Naive thymus-derived CD8-positive, alpha-beta T cell (primary cell): ENCODE measurements at regions not wholly inside any gene's neighbourhood (a gene's known extent, or its start where the extent isn't known, plus 50 kb on each side); places are given as distances from the start of the nearest gene placed in this dataset.

Experiments
- ATAC-seq, 2 donors: fragments of 150-1000 bp; cut with Tn5 transposase in 1 of 2; sonication (Bioruptor Pico), chemical (Tn5 transposase) in 1 of 2; 1 replicate in 1 of 2; 2 replicates in 1 of 2; pipeline ENCODE4 v1.10.0; 2021; ENCODE audit warnings: mild to moderate bottlenecking in 2 of 2, moderate library complexity in 2 of 2
- POLR2A ChIA-PET: fragments of 350-600 bp; sonication (Branson Sonifier 250); formaldehyde crosslinking; loops from one replicate; lab custom pipeline; 2021; ENCODE audit warnings: antibody characterized with exemption; lab: Charles Lee
- DNase-seq, 10 donors: peaks; one replicate each; pipeline versions ENCODE4 v3.0.0 to v3.0.0-alpha.2; 2020 to 2022
- H3K27ac Mint-ChIP-seq, 10 donors: one replicate each; pipeline ENCODE4 v1.8.0; 2020 to 2022; ENCODE audit warnings: mild to moderate bottlenecking in 10 of 10, mixed read lengths in 10 of 10, moderate library complexity in 4 of 10, inconsistent platforms in 1 of 10
- H3K27me3 Mint-ChIP-seq, 5 donors: one replicate each; pipeline ENCODE4 v1.8.0; 2021 to 2022; ENCODE audit warnings: mixed read lengths in 5 of 5
- H3K36me3 Mint-ChIP-seq, 3 donors: one replicate each; pipeline ENCODE4 v1.8.0; 2020 to 2022; ENCODE audit warnings: mixed read lengths in 3 of 3, mild to moderate bottlenecking in 2 of 3, inconsistent platforms in 1 of 3
- H3K4me1 Mint-ChIP-seq, 4 donors: one replicate each; pipeline ENCODE4 v1.8.0; 2021 to 2022; ENCODE audit warnings: mixed read lengths in 4 of 4
- H3K4me3 Mint-ChIP-seq, 10 donors: one replicate each; pipeline ENCODE4 v1.8.0; 2020 to 2022; ENCODE audit warnings: mild to moderate bottlenecking in 10 of 10, mixed read lengths in 10 of 10, moderate library complexity in 6 of 10, inconsistent platforms in 1 of 10
- H3K9me3 Mint-ChIP-seq, 9 donors: one replicate each; pipeline ENCODE4 v1.8.0; 2020 to 2022; ENCODE audit warnings: mixed read lengths in 9 of 9, mild to moderate bottlenecking in 3 of 9, inconsistent platforms in 1 of 9, moderate library complexity in 1 of 9

DNA sequence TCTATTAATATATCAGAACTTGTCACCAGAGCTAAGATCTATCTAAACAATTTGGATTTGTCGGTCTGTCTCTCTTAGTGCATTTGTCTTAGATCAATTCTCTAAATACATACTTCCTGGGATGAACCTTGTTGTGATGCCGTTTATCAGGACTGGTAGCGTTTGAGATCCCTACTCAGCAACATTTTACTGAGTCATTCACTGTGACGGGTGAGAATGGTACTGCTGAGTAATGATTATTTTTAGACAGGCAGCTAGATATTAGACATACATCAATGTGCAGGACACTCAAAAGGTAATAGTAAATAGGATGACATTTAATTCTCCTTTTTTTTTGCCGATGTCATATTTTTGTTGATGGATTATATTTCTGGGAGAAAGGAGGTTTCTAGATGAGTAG lies 209.0 kb downstream of the CSNK1G3 start:
- ATAC-seq (no peak), DNase-seq (no peak)
- H3K4me1 Mint-ChIP-seq: no peaks in the 10 kb centered on the region
- POLR2A ChIA-PET: no interaction called here
- peaks cover 0 to 4% (median 0%) of the 10 kb centered on the region in 5 donors for H3K27me3 Mint-ChIP-seq
- no peaks in the 10 kb centered on the region for H3K36me3 Mint-ChIP-seq
- no peak overlapping the region for H3K27ac Mint-ChIP-seq
- peaks cover 0 to 6% (median 2%) of the 10 kb centered on the region in 9 donors for H3K9me3 Mint-ChIP-seq
- H3K4me3 Mint-ChIP-seq: no peak overlapping the region

DNA sequence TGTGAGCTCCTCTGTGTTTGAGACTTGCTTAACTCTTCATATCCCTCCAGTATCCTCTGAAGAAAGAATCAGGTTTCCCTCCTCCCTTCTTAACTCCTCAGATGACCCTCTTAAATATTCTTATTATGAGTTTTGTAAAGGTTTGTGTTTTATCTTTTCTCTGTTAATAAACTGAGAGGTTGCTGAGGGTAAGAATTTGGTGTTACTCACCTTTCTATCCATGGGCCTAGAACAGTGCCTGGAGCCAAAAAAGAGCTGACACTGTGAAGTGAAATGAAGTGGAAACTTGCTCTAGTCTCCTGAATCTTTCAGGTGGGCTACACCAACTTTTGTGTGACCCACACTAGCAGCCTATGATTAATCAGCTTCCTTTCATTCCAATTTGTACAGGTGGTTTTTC lies 208.4 kb downstream of the CSNK1G3 start:
- DNase-seq: no peak
- Mint-ChIP-seq H3K4me1 (no peaks in the 10 kb centered on the region), H3K9me3 (peaks cover 0 to 6% (median under 1%) of the 10 kb centered on the region in 9 donors), H3K4me3 (no peak overlapping the region), H3K27me3 (peaks cover 0 to 2% (median 0%) of the 10 kb centered on the region in 5 donors), H3K27ac (no peak overlapping the region), H3K36me3 (no peaks in the 10 kb centered on the region)
- POLR2A ChIA-PET: no interaction called here
- ATAC-seq: no peak

DNA sequence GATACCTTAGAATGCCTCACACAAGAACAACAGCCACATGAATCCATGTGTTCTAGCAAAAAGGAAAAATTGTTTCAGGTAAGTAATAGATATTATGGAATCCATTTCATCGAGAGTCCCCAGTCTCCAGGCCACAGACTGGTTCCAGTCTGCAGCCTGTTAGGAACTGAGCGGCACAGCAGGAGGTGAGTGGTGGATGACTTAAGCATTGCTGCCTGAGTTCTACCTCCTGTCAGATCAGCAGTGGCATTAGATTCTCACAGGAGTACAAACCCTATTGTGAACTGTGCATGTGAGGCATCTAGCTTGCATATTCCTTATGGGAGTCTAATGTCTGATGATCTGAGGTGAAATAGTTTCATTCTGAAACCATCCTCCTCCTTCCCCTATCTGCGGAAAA lies 207.0 kb downstream of the CSNK1G3 start:
- peaks cover 0 to 2% (median 0%) of the 10 kb centered on the region in 5 donors for H3K27me3 Mint-ChIP-seq
- ATAC-seq: no peak
- H3K9me3 Mint-ChIP-seq: peaks cover 0 to 6% (median 2%) of the 10 kb centered on the region in 9 donors
- H3K4me3 Mint-ChIP-seq: no peak overlapping the region
- POLR2A ChIA-PET: no interaction called here
- no peaks in the 10 kb centered on the region for H3K36me3 Mint-ChIP-seq
- no peak for DNase-seq
- no peak overlapping the region for H3K27ac Mint-ChIP-seq
- H3K4me1 Mint-ChIP-seq: no peaks in the 10 kb centered on the region

DNA sequence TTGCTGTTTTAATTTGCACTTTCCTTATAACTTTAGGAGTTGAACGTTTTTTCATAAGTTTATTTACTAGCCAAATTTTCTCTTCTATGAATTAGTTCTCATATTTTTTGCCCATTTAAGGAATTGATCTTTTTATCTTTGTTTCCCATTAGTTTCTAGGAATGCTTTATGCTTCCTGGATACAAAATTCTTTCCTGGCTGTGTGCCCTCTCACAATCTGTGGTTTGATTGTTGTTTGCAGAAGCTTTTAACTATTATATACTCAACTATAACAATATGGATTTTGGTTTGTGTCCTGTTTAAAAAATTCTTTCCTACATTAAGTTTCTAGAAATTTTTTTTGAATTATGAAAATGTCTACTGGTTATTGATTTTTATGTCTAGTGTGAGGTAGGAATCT lies 206.3 kb downstream of the CSNK1G3 start:
- Mint-ChIP-seq H3K4me1 (no peaks in the 10 kb centered on the region), H3K27ac (no peak overlapping the region), H3K4me3 (no peak overlapping the region), H3K36me3 (no peaks in the 10 kb centered on the region), H3K9me3 (peaks cover 0 to 10% (median 6%) of the 10 kb centered on the region in 9 donors), H3K27me3 (peaks cover 0 to 2% (median 0%) of the 10 kb centered on the region in 5 donors)
- POLR2A ChIA-PET: no interaction called here
- ATAC-seq (no peak), DNase-seq (no peak)

DNA sequence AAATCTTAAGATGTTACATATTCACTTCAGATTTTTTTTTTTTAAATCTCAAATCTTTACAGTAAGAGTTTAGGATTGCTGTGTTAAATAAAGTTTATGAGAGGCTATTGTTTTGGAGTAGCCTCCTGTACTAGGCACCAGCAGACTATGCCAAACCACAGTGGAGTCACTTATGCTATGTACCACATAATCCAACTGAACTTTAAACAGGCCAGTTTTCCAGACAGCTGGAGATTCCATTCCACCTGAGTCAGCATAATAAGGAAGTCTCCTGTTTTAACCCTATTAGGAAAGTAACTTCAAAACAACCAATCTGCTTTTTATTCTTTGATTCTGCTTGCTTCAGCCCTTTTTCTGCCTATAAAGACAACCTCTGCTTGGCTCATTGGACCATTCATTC lies 205.2 kb downstream of the CSNK1G3 start:
- ATAC-seq: no peak
- H3K9me3 Mint-ChIP-seq: peaks cover 0 to 18% (median 11%) of the 10 kb centered on the region in 9 donors
- no peaks in the 10 kb centered on the region for H3K4me1 Mint-ChIP-seq
- DNase-seq: no peak
- POLR2A ChIA-PET: no interaction called here
- peaks cover 0 to 5% (median 0%) of the 10 kb centered on the region in 3 donors for H3K36me3 Mint-ChIP-seq
- peaks cover 0 to 2% (median 0%) of the 10 kb centered on the region in 5 donors for H3K27me3 Mint-ChIP-seq
- no peak overlapping the region for H3K4me3 Mint-ChIP-seq
- no peak overlapping the region for H3K27ac Mint-ChIP-seq

DNA sequence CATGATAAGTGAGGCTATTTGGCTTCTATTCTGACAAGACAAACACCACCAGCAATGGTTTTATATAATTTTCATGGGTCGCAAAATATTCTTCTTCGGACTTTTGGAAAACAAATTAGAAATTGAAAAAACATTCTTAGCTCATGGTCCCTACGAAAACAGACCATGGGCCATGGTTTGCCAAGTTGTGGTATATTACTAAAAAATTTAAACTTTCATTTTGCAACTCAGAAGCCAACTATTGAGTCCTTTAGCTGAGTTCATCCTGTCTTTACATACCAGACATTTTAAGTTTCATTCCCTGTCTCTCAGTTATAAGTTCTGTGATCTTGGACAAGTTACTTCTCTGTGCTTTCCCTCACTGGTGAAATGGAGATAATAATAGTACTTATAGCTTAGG lies 198.1 kb downstream of the CSNK1G3 start:
- Mint-ChIP-seq H3K4me3 (no peak overlapping the region), H3K36me3 (peaks cover 0 to 5% (median 0%) of the 10 kb centered on the region in 3 donors), H3K27ac (no peak overlapping the region), H3K9me3 (peaks cover 0 to 27% (median 15%) of the 10 kb centered on the region in 9 donors), H3K27me3 (peaks cover 0 to 7% (median 0%) of the 10 kb centered on the region in 5 donors), H3K4me1 (no peaks in the 10 kb centered on the region)
- POLR2A ChIA-PET: no interaction called here
- ATAC-seq: no peak
- DNase-seq: no peak

DNA sequence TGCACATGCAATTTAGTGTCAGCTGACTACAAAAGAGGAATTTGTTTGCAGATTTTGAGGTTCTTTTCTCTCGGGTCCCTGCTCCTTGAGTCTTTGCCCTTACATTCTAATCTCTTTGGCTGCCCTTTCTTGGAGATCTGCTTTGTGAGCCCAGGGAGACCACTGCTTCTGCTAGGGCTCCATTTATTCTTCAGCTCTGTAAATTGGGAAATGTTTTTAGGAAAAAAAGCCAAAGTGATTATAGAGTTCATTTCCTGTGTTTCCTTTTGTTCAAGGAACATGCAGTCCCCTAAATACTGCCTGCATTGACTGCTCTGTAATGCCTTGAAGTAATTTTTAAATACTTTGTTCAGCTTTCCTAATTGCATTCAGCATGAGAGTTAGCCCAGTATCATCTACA lies 197.4 kb downstream of the CSNK1G3 start:
- Mint-ChIP-seq H3K27me3 (peaks cover 0 to 7% (median 0%) of the 10 kb centered on the region in 5 donors), H3K27ac (no peak overlapping the region), H3K4me1 (no peaks in the 10 kb centered on the region), H3K36me3 (peaks cover 0 to 5% (median 0%) of the 10 kb centered on the region in 3 donors), H3K4me3 (no peak overlapping the region), H3K9me3 (peaks cover 0 to 27% (median 15%) of the 10 kb centered on the region in 9 donors)
- no peak for DNase-seq
- POLR2A ChIA-PET: no interaction called here
- no peak for ATAC-seq

DNA sequence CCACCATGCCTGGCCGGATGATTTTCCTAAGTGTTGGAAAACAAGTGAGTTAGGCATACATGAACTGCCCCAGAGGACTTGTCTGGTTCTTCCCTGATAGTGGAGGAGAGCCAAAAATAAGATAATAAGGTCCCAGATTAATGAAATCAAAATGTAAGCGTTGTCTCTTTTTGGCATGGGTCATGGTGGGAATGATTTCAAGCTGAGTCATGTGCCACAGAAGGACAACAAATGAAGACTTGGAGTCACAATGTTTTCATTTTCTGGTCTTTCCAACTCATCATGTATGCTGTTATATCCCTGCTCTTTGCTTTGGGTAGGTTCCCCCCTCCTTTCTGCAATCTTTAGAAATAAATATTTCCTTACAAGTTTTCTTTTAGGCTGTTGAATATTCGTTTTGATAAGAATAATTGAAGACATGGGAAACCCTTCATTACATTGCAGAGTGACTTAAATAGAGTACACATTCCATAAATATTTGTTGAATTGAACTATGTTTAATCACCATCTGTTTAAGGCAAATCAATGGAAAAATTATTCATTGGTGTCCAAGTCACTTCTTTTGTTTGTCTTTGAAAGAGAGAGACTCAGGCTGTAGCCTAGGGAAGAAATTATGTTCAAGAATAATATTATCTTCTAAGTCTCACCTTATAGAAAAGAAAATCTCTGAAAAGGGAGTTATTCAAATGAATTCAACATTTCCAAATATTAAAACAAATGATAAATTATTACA lies 196.3 kb downstream of the CSNK1G3 start:
- H3K36me3 Mint-ChIP-seq: peaks cover 0 to 5% (median 0%) of the 10 kb centered on the region in 3 donors
- peaks cover 0 to 7% (median 0%) of the 10 kb centered on the region in 5 donors for H3K27me3 Mint-ChIP-seq
- no peak overlapping the region for H3K27ac Mint-ChIP-seq
- POLR2A ChIA-PET: no interaction called here
- ATAC-seq: no peak
- H3K9me3 Mint-ChIP-seq: peaks cover 0 to 21% (median 10%) of the 10 kb centered on the region in 9 donors
- no peak for DNase-seq
- H3K4me1 Mint-ChIP-seq: no peaks in the 10 kb centered on the region
- no peak overlapping the region for H3K4me3 Mint-ChIP-seq

DNA sequence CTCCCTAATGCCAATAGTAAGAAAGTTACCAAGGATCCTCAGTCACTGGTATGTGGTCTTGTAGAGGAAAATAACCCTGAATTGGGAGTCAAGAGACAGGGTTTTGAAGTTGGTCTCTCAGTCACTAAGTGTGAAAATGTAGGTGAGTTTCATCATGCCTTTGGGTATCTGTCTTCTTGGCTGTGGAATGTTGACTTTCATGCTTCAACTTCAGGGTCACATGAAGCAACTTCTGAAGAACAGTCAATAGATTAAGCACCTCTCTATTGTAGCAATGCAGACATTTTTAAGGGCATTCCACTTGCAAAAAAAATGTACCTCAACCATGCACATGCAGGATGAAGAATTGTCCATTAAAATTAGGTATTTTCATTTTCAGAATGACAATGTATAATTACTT lies 194.6 kb downstream of the CSNK1G3 start:
- no peaks in the 10 kb centered on the region for H3K4me1 Mint-ChIP-seq
- no peaks in the 10 kb centered on the region for H3K36me3 Mint-ChIP-seq
- H3K27me3 Mint-ChIP-seq: peaks cover 0 to 3% (median 0%) of the 10 kb centered on the region in 5 donors
- H3K27ac Mint-ChIP-seq: no peak overlapping the region
- POLR2A ChIA-PET: no interaction called here
- H3K9me3 Mint-ChIP-seq: peaks cover 0 to 7% (median 3%) of the 10 kb centered on the region in 9 donors
- DNase-seq (no peak), ATAC-seq (no peak)
- no peak overlapping the region for H3K4me3 Mint-ChIP-seq

DNA sequence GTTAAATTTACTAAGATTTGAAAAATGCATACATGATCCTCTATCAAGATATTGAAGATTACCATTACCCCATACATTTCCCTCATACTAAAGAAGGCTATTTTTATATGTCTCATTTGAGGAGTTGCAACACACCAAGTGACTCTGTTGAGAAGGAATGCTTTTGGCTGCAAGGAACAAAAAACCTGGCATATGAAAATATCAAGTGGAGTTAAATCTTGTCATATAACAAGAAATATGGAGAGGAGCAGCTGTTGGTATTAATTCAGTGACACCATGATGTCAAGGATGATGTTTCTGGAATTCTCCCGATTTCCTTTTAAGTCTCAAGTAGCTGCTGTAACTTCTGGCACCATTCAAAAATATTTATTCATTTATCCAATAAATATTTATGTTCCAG lies 193.8 kb downstream of the CSNK1G3 start:
- ATAC-seq: no peak
- no peak overlapping the region for H3K4me3 Mint-ChIP-seq
- no peaks in the 10 kb centered on the region for H3K36me3 Mint-ChIP-seq
- H3K27me3 Mint-ChIP-seq: peaks cover 0 to 2% (median 0%) of the 10 kb centered on the region in 5 donors
- POLR2A ChIA-PET: no interaction called here
- H3K4me1 Mint-ChIP-seq: no peaks in the 10 kb centered on the region
- H3K27ac Mint-ChIP-seq: no peak overlapping the region
- DNase-seq: no peak
- H3K9me3 Mint-ChIP-seq: peaks cover 0 to 10% (median 0%) of the 10 kb centered on the region in 9 donors

DNA sequence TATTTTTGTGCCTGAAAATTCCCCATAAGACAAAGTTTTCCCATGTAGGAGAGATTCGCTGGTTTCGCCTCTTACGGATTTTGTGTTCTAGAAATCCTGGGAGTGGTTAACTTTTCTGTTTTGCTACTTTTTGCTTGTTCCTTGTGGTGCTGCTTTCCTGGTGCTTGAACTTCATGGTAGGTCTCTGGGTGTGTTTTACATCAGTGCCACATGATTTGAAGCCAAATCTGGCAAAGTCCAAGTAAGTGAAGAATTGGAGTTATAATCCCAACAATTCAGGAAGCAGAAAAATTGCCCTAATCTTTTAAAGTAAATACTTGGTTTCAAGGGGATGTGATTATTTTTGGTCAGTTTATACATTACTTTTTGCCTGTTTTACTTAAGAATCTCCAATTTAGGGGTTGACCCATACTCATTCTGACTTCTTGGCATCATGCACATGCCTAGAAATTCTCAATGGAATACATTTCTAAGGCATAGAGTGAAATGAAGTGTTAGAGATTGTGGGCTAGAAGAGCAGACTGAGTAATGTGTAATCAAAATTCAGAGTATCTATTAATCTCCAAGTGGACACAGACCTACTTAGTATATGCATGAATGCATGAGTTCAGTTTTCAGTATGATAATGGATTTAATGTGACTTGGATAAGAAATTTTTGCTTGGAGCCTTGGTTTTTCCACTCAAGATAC lies 189.7 kb downstream of the CSNK1G3 start:
- H3K4me3 Mint-ChIP-seq: no peak overlapping the region
- peaks cover 0 to 2% (median 0%) of the 10 kb centered on the region in 5 donors for H3K27me3 Mint-ChIP-seq
- no peak for ATAC-seq
- DNase-seq: no peak
- H3K9me3 Mint-ChIP-seq: peaks cover 0 to 5% (median 0%) of the 10 kb centered on the region in 9 donors
- H3K36me3 Mint-ChIP-seq: no peaks in the 10 kb centered on the region
- no peak overlapping the region for H3K27ac Mint-ChIP-seq
- no peaks in the 10 kb centered on the region for H3K4me1 Mint-ChIP-seq
- POLR2A ChIA-PET: no interaction called here

DNA sequence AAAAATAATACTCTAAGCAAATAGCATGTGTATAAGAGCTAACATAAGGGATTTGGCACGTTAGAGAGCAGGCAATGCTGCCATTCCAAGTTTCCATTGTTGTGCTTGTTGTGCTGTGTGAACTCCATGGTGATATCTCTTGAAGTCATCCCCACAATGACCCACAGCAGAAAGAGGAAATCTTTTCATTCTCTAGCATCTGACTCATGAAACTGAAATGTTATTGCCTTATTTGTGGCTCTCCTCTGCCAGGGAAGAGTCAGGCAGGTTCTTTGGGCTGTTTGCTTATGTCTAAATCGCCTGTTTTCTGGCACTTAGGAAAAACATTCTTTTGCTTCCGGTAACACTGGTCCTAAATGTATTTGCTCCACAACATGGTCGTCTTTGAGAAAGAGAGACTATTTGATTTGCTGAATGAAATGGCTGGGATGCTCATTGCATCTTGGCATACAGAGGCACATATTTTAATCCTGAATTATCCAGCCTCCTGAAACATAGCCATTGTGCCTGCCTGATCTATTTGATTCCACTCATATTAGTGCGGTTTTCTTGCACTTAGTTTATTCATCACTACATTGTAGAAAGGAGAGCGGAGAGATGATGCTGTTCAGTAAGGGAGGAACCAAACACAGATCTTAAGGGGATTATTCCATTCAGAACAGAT lies 188.8 kb downstream of the CSNK1G3 start:
- H3K9me3 Mint-ChIP-seq: peaks cover 0 to 5% (median 0%) of the 10 kb centered on the region in 9 donors
- POLR2A ChIA-PET: no interaction called here
- H3K4me3 Mint-ChIP-seq: no peak overlapping the region
- no peak for ATAC-seq
- no peaks in the 10 kb centered on the region for H3K4me1 Mint-ChIP-seq
- H3K36me3 Mint-ChIP-seq: no peaks in the 10 kb centered on the region
- H3K27ac Mint-ChIP-seq: no peak overlapping the region
- DNase-seq: no peak
- H3K27me3 Mint-ChIP-seq: peaks cover 0 to 2% (median 0%) of the 10 kb centered on the region in 5 donors

DNA sequence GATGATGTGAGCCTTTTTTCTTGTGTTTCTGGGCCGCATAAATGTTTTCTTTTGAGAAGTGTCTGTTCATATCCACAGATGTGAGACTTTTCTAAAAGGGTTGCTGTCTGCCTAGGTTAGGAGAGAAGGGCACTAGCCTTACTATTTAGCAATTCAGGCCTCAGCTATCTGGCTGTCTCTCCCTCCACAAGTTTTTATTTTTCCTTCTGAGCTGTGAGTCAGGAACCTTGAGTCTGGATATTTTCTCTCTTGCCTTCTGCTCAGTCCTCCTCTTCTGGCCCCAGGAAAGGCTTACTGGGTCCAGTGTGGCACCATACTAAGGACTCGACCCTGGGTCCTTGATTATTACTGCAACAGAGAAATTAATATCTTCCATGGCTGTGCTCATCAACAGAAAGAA lies 187.6 kb downstream of the CSNK1G3 start:
- Mint-ChIP-seq H3K36me3 (no peaks in the 10 kb centered on the region), H3K27ac (no peak overlapping the region), H3K9me3 (peaks cover 0 to 5% (median 0%) of the 10 kb centered on the region in 9 donors), H3K27me3 (peaks cover 0 to 2% (median 0%) of the 10 kb centered on the region in 5 donors), H3K4me1 (no peaks in the 10 kb centered on the region), H3K4me3 (no peak overlapping the region)
- ATAC-seq: no peak
- POLR2A ChIA-PET: no interaction called here
- DNase-seq: no peak
